IPS-NIHi11 (cell line): ENCODE measurements at regions not wholly inside any gene's neighbourhood (a gene's known extent, or its start where the extent isn't known, plus 50 kb on each side); places are given as distances from the start of the nearest gene placed in this dataset.
"Not testable (repeated sequence)": the region's sequence is repeated elsewhere in the genome, so short reads cannot be mapped to it uniquely, and the experiment has no call there.

Source experiments
- DNase-seq: peaks from one replicate; pipeline ENCODE4 v3.0.0; 2012; ENCODE audit warnings: mixed read lengths, low spot score

DNA sequence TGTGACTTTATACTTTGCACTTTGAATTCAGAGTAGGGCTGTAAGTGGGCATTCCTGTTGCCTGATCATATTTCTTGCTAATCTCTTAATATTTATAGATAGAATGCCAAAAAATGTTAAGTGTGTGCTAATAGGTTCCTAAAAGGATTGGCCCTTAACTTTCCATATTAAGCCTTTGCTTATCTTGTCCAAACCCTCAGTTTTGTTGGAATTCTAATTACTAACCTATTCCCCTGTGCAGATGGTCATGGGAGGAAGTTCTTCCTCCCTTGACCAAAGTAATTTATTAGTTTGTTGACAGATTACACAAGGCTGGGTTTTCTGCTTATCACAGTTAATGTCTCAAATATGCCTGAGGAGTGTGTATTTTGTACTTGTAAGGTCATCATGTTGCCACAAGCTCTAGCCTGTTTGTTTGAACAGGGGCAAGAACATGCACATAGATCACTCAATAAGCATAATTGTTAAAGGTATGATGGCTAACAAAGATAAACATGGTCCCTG, 541.1 kb upstream of the SPRY2 start:
- DNase-seq = no peak

DNA sequence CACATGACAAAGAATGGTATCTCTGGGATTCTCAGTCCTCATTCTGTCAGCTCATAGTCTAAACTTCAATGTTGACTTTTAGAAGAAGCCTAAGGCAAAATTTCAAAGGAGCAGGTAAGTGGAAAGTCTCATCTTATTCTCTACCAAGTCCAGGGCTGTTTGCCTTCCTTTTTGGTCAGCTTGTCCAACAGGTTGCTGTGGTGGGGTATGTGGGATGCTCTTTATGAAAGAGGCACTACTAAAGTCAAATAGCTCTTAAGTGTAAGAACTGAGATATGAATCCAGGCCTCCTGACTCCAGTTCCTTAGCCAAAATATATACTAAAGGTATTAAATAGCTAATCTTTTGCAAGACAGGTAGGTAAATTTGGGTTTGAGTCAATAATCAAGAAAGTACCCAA, 540.6 kb upstream of the SPRY2 start:
- DNase-seq = no peak

DNA sequence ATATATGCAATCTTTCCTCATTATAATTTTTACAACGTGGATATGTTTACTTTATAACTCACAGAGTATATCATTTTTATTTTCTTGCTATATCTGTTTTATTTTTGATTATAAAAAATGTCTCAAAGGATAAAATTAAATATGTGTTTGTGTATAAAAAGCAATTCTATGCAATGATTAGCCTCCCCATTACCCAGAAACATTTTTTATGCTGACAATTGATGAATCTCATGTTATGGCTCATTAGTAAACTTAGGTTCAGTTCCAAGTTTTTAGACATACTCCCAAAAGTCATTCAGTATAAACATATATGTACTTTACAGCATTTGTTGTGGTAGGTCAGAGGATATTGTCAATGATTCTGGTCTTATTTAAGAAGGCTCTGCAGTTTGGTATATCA, 540.1 kb upstream of the SPRY2 start:
- DNase-seq = no peak

DNA sequence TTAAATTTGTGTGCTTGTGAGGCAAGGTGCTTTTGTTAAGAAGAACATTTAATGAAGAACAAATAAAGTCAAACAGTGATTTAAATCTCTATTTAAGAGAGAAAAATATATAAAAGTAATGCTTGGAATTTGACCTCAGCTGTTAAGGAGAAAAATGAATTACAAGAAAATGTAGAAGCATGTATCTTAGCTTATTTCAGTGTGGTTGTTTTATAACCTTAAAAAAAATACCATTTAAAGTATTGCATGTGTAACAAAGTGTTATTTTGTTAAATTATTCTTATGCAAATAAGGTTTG, 537.0 kb upstream of the SPRY2 start:
- no peak for DNase-seq

DNA sequence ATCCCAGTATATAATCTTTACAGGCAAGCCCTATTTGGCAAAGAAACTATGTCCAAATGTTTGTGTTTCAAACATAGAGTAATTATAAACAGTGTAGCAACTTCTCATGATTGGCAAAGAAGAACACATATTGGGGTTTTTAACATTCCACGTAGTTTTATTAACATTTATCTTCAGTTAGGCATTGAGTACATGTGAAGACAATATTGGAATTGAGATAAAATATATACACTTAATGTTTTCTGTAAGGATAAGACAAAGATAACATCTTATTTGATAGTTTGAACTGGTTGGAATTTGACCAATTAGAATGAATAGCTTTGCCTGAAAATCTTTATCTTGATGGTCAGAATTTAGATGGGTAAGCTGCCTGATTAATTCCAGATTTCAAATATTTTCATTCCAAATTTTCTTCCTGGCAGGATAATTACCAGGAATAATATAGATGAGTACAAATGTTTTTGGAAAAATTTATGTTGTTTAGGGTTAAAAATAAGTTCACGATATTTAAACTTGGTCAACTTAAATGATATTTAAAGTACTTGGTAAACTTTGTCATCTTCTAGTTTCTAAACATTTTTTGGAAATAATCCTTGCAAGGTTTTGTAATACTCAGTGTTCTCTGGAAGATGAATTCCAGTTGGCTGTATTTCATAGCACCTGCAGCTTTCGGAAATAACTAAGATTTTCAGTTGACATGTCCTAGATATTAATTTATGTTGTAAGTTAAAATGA, 536.5 kb upstream of the SPRY2 start:
- no peak for DNase-seq

DNA sequence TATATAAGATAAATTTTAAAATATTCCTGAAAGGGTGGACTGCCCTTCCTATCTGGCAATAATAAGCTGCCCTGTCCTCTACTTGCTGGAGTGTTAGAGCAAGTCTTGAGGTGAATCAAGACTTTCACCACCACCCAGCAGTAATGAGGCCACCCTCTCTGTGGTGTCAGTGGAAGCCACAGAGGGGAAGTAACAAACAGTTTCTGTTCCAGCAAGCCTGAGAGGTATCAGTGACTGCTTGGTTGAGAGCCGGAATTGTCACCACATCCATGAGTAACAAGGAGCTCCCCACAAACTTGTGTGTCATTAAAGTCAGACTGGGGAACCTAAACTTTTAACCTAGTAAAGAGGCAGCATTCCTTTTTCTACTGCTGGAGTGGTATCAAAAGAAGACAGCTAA, 532.7 kb upstream of the SPRY2 start:
- DNase-seq = no peak

DNA sequence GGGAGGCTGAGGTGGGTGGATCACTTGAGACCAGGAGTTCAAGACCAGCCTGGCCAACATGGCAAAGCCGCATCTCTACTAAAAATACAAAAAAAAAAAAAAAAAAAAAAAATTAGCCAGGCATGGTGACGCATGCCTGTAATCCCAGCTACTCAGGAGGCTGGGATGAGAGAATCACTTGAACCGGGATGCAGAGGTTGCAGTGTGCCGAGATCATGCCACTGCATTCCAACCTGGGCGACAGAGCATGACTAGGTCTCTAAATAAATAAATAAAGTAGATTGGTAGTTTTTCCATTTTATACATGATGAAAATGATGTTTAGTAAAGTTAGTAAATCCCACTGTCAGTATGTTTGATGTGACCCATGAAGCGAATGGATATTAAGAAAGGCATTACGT, 531.0 kb upstream of the SPRY2 start:
- not testable (repeated sequence) for DNase-seq

DNA sequence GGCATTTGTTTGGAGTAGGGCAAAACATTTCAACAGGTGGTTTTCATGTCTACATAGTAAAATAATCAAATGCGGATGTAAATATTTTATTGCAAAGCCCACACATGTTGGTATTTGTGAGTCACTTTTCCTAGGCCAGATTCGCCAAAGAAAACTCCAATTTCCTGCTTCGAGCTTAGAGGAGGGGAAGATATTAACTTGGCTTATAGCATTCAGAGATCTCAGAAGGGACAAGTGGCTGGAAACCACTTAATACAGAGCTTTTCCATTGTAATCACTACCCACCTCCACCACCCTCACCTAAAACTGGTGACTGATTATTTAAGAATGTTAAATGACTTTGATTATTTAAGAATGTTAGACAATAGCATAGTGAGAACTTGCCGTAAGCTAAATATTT, 530.6 kb upstream of the SPRY2 start:
- no peak for DNase-seq

DNA sequence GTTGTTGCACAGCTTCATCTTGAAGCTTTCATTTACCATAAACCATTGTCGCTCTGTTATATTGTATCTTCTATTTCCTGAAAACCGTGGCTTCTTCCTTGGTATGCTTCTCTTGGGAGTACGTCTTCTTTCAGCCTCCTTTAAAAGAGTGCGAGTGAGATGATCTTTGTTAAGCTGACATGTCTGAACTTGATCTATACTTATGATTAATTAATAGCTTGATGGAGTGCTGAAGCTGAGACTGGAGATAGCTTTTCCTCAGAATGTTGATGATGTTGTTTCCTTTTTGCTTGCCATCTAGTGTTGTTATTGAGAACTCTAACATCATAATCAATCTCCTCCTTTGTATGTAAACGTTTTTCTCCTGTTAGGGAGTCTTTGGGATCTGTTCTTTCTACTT, 529.3 kb upstream of the SPRY2 start:
- no peak for DNase-seq

DNA sequence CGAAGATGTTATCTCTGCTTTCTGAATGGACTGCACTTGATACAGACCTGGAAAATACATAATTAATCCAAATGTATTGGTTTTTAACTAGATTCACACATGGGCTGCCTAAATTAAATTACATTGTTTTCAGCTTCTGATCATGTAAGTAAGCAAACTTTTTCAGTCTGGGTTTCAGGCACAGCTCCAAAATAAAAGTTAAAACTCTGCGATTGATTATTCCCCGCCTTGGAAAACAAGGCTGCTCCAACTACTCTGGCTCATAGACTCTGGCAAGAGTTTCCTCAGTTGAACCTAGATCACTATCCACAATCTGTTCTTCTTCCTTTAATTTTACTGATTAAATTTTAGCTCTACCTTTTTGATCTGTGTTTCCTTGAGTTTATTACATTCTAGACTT, 526.0 kb upstream of the SPRY2 start:
- DNase-seq = no peak

DNA sequence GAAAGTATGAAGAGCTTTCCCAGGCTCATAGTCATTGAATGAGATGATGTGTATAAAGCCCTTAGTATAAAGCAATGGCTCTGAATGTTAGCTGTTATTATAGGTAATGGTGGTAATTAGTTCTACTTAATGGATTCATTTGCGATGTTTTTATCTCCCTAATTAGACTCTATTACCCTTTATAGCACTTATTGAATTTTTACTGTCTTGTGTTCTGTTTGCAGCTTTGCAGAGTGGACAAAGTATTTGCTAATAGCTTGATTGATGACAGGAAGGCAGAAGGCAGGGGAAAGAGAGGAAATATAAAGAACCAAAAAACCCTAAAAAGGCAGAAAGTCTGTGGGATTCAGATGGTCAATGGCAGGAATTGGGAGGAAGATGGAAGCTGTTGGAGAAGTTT, 524.4 kb upstream of the SPRY2 start:
- DNase-seq = no peak

DNA sequence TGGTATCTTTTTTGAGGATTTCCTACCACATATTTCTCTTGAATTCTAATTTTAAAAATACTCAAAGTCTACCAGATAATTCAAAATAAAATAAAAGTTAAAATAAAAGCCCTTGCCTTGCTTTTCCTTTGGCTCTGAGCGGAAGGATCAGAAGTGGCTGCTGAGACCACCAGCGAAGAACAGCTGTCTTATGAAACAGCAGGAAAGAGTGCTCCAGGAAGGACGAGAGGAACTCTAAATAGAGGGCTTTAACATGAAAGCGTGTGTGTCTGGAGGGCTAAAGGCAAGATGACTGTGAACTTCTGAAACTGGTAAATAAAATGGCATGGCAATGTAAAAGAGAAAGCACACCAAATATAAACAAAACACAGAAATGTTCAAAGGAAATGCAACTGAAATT, 521.5 kb upstream of the SPRY2 start:
- no peak for DNase-seq

DNA sequence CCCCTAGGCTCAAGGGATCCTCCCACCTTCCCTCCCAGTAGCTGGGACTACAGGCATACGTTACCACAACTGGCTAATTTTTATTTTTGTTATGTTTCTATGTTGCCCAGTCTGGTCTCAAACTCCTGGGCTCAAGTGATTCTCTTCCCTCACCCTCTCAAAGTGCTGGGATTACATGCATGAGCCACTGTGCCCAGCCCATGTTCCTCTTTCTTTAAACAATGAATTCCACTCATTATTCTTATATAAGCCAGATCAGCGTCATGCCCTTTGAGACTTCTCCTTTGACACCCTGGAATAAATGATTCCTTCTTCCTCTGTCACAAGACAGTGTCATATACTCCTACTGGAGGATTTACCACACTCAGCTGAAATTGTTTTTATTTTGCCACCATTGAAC, 519.9 kb upstream of the SPRY2 start:
- no peak for DNase-seq

DNA sequence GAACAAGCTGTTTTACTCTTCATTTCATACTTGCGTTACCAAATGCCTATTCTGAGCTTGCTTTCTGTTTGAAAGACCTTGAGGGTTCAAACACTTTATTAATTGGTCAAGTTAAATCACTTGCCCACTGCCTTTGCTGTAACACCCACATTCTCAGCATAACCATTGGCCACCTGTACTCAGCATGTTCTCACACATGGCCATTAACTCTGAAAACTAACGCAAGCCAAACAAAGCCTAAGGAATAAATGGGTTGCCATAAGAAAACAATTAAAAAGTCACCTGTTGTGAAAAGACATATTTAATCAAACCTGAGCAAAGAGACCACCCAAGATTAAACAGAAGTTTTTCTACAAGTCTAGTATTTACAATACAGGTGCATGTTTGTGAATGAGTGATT, 517.2 kb upstream of the SPRY2 start:
- no peak for DNase-seq

DNA sequence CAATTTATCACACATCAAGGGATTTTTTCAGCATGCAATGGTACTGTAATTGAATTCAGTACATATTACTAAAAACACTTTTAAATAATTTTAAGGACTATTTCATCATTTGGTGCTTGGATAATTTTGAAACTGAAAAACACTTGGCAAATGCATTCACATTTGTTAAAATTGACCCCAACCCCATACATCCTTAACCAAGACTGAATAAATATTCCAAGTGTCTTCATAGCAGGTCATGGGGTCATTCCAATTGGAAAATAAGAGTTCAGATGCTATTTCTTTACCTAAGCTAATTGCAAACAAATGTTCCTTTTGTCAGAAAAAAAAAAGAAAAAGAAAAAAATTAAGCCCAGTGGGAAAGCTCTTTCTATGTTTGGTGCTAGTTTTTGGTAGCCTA, 516.4 kb upstream of the SPRY2 start:
- no peak for DNase-seq

DNA sequence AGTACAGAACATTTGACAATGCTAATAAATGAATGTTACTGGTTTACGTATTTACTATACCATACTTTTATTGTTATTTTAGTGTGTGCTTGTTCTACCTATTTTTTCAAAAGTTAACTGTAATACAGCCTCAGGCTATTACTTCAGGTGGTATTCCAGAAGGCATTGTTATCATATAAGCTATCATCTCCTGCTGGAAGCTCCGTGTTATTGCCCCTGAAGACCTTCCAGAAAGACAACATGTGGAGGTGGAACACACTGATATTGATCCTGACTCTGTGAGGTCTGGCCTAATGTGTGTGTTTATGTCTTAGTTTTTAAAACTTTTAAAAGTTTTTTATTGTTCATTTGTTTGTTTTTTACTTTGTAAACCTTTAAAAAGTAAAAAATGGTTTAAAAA, 509.8 kb upstream of the SPRY2 start:
- no peak for DNase-seq

DNA sequence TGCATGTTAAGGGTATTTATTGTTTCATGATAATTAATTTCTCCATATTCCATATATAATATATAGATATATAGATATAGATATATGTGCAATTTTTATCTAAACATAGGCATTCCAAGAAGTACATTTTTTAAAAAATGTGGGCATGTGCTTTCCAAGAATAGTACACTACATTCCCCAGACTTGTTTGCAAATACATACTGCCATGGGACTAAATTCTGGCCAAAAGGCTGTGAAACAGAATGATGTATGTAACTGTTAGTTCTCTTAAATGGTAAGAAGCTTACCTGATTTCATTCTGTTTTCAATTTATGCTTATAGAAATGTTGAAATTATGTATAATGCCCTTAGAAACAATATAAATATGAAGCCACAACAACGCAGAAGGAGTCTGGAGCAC, 503.2 kb upstream of the SPRY2 start:
- DNase-seq = no peak

DNA sequence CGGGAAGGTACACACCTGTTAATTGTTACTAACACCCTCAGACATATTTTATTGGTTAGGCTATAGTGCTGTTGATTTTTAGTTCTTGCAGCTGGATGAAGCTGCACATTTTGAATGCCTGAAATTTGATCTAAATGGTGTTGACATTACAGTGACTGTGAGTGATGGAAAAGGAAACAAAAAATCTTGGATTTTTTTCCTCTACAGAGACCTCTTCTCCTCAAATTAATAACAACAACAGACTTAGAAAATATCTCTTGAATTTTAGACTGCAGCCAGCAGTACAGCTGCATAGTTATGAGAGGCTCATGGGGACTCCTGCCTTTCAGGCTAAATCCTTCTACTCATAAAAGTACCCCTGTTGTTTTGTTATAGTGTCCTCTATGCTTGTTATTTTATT, 500.5 kb upstream of the SPRY2 start:
- DNase-seq = no peak

DNA sequence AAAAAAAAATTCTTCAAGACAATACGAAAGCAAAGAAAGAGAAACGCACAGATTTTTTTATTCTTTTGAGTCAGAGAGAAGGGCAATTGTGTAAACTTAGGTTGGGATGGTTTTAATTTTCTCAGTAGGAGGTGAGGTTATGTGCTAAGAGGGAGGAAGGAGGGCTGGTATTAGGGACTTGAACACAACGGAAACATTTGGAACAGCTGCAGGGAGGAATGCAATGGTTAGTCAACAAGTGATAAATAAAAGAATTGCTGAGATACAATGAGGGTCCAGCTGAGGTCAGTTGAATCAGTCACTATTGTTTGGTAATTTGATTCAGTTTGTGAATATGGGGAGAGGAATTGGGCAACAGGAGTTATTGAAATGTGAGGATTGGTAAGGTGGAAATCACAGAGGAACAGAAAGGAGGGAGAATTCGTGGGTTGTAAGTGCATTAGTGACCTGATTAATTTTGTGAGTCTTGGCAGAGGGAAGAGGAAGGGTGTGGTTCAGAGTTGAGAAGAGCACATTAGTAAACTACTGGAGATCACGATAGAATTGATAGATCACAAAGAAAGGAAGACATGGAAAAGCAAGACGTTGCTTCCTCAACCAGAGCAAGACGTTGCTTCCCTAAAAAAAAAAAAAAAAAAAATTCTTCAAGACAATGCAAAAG, 499.5 kb upstream of the SPRY2 start:
- no peak for DNase-seq

DNA sequence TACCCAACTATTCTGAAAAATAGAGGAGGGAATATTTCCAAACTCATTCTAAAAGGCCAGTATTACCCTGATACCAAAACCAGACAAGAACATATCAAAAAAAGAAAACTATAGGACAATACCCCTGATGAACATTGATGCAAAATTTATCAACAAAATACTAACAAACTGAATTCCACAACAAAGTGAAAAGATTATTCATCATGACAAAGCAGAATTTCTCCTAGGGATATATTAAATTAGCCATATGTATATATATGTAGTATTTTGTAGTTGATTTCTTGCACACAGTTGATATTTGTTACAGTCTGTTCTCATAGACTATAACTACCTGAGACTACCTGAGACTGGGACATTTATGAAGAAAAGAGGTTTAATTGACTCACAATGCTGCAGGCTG, 495.0 kb upstream of the SPRY2 start:
- DNase-seq = no peak

DNA sequence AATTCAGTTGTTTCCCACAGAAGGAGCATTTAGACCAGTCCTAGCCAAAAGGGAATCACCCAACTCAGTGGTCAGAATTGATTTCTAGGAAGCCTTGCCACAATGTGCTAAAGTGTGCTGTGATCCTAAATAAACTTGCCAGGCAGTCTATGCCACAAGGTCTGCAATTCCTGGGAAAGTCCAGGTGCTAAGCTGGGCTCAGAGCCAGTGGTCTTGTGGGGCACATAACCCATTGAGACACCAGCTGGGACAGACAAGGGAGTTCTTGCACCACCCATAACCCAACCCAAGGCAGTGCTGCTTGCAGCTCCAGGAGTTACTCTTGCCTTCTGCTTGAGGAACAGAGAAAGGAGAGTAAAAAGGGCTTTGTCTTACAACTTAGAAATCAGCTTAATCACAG, 489.5 kb upstream of the SPRY2 start:
- no peak for DNase-seq

DNA sequence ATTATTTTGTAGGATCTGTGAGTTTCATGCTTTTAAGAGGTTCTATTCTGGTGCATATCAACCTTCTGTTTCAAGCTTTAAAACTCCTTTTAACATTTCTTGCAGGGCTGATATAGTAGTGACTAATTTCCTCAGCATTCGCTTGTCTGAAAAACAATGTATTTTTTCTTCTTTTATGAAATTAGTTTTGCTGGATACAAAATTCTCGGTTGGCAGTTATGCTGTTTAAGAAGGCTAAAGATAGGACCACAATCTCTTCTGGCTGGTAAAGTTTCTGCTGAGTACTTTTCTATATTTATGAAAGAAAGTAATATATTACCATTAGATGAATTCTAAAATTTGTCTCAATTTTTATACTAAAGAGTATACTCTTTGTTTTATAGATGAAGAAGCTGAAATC, 487.8 kb upstream of the SPRY2 start:
- no peak for DNase-seq

DNA sequence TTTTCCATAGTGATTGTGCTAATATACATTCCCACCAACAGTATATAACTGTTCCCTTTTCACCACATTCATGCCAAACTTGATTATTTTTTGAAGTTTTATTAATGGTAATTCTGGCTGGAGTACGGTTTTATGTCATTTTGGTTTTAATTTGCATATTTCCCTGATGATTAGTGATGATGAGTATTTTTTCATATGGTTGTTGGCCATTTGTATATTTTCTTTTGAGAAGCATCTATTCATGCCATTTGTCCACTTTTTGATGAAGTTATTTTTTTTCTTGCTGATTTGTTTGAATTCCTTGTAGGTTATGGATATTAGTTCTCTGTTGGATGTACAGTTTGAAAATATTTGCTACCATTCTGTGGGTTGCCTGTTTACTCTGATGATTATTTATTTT, 484.4 kb upstream of the SPRY2 start:
- no peak for DNase-seq

DNA sequence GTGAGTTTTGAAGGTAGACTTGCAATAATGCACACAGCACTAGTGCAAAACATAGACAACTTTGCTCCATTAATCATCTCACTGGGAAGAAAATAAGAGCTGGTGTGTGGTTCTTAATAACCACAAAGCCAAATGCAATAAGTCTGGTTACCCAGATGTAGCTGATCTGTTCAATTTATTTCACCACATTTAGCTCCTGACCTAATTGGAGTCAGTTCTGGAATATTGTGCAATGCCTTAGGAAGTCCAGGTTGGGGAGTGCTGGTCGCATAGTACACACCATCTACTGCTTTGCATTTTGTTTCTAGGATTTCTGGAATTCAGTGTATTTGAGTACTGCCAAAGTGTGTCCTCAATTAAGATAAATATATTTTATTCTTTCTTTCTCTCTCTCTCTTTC, 483.3 kb upstream of the SPRY2 start:
- DNase-seq = no peak
